Neural progenitor cell (in vitro differentiated cells): ENCODE measurements at regions not wholly inside any gene's neighbourhood (a gene's known extent, or its start where the extent isn't known, plus 50 kb on each side); places are given as distances from the start of the nearest gene placed in this dataset.

ENCODE experiments used
- EZH2 ChIP-seq: fragments of 200-600 bp; sonication (generic); IDR thresholded peaks from 2 replicates; pipeline ENCODE4 v1.6.1; 2017; ENCODE audit warnings: antibody characterized with exemption, mild to moderate bottlenecking, moderate library complexity
- TF ChIP-seq, protein P1 (sequence below): fragments of 200-600 bp; sonication (generic); IDR thresholded peaks from 2 replicates; pipeline ENCODE4 v1.5.1; 2017; ENCODE audit warnings: antibody characterized with exemption, mild to moderate bottlenecking

DNA sequence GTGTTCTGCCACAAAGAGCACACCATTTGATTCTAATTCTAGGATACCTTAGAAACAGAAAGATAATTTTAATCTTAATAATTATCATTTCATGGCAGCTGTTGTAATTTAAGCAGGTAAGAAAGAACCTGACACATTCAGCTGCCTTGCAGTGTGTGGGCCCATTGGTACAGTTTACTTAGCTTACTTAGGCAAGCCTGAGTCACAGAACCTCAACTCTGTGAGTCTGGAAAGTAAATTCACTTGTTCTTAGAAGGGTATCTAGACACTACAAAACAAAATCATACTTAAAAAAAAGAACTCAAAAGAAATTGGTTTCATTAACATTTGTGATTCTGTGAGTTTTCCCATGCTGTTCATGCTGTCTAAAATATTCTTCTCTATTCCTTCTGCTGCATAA is 956.3 kb upstream of the SLC39A10 start:
- TF ChIP-seq, protein P1, sequence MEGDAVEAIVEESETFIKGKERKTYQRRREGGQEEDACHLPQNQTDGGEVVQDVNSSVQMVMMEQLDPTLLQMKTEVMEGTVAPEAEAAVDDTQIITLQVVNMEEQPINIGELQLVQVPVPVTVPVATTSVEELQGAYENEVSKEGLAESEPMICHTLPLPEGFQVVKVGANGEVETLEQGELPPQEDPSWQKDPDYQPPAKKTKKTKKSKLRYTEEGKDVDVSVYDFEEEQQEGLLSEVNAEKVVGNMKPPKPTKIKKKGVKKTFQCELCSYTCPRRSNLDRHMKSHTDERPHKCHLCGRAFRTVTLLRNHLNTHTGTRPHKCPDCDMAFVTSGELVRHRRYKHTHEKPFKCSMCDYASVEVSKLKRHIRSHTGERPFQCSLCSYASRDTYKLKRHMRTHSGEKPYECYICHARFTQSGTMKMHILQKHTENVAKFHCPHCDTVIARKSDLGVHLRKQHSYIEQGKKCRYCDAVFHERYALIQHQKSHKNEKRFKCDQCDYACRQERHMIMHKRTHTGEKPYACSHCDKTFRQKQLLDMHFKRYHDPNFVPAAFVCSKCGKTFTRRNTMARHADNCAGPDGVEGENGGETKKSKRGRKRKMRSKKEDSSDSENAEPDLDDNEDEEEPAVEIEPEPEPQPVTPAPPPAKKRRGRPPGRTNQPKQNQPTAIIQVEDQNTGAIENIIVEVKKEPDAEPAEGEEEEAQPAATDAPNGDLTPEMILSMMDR, result no peak
- TF ChIP-seq EZH2, result no peak
